Mesothelial cell of epicardium (in vitro differentiated cells): ENCODE measurements at regions not wholly inside any gene's neighbourhood (a gene's known extent, or its start where the extent isn't known, plus 50 kb on each side); places are given as distances from the start of the nearest gene placed in this dataset.

Experiments used
- DNase-seq, 2 experiments: peaks; one replicate each; pipeline ENCODE4 v3.0.0; 2021; ENCODE audit warnings: low spot score in 2 of 2; ENCODE audit not compliant: unreplicated experiment in 2 of 2
- H3K27ac Mint-ChIP-seq: 2 replicates; pipeline ENCODE4 v1.8.0; 2021; ENCODE audit warnings: mixed read lengths
- H3K27me3 Mint-ChIP-seq: 2 replicates; pipeline ENCODE4 v1.8.0; 2021; ENCODE audit warnings: low read depth, mixed read lengths
- H3K36me3 Mint-ChIP-seq: 2 replicates; pipeline ENCODE4 v1.8.0; 2021; ENCODE audit warnings: mixed read lengths
- H3K4me1 Mint-ChIP-seq: 2 replicates; pipeline ENCODE4 v1.8.0; 2021; ENCODE audit warnings: mixed read lengths
- H3K4me3 Mint-ChIP-seq: 2 replicates; pipeline ENCODE4 v1.8.0; 2021; ENCODE audit warnings: mild to moderate bottlenecking, moderate library complexity, mixed read lengths
- H3K9me3 Mint-ChIP-seq: 2 replicates; pipeline ENCODE4 v1.8.0; 2021; ENCODE audit warnings: mixed read lengths
- TF ChIP-seq, protein P1 (sequence below): fragments of 200-600 bp; sonication (generic); IDR thresholded peaks from one replicate; pipeline ENCODE4 v1.5.0; 2021; ENCODE audit warnings: antibody characterized with exemption; ENCODE audit not compliant: unreplicated experiment

DNA sequence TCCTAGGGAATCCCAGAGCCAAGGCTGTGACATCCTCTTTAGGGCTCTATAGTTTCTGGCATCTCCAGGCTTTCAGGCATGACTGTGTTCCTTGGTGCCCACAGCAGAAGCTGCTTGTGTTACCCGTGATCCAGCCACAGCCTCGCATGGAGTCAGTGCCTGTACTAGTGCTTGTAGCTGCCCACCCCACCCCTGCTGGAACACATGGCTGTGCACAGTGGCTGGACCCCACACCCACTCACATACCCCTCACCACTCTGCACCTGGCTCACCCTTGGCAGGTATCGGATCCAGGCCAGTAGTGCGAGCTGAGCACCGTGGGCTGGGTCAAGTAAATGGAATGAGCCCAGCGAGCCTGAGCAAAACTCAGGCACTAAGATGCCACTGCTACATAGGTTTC lies 934.7 kb upstream of the PRMT6 start:
- Mint-ChIP-seq H3K4me1 (no peaks in the 10 kb centered on the region), H3K27ac (no peak overlapping the region), H3K4me3 (no peak overlapping the region), H3K9me3 (peaks cover 12% of the 10 kb centered on the region), H3K36me3 (no peaks in the 10 kb centered on the region), H3K27me3 (no peaks in the 10 kb centered on the region)
- TF ChIP-seq, protein P1, sequence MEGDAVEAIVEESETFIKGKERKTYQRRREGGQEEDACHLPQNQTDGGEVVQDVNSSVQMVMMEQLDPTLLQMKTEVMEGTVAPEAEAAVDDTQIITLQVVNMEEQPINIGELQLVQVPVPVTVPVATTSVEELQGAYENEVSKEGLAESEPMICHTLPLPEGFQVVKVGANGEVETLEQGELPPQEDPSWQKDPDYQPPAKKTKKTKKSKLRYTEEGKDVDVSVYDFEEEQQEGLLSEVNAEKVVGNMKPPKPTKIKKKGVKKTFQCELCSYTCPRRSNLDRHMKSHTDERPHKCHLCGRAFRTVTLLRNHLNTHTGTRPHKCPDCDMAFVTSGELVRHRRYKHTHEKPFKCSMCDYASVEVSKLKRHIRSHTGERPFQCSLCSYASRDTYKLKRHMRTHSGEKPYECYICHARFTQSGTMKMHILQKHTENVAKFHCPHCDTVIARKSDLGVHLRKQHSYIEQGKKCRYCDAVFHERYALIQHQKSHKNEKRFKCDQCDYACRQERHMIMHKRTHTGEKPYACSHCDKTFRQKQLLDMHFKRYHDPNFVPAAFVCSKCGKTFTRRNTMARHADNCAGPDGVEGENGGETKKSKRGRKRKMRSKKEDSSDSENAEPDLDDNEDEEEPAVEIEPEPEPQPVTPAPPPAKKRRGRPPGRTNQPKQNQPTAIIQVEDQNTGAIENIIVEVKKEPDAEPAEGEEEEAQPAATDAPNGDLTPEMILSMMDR = no peak
- no peak for DNase-seq

- H3K9me3 Mint-ChIP-seq = no peaks in the 10 kb centered on the region
- no peaks in the 10 kb centered on the region for H3K4me1 Mint-ChIP-seq
- DNase-seq = no peak
- H3K27me3 Mint-ChIP-seq = no peaks in the 10 kb centered on the region
- no peak overlapping the region for H3K27ac Mint-ChIP-seq
- H3K36me3 Mint-ChIP-seq = no peaks in the 10 kb centered on the region
- TF ChIP-seq, protein P1 = no peak
- no peak overlapping the region for H3K4me3 Mint-ChIP-seq
These were observed 921.9 kb upstream of the PRMT6 start for GRCh38 chr1:106134561-106134960.

GRCh38 chr1:106173101-106173500 lies 883.4 kb upstream of the PRMT6 start:
- H3K4me3 Mint-ChIP-seq = no peak overlapping the region
- H3K27ac Mint-ChIP-seq = no peak overlapping the region
- no peaks in the 10 kb centered on the region for H3K4me1 Mint-ChIP-seq
- DNase-seq = no peak
- no peaks in the 10 kb centered on the region for H3K36me3 Mint-ChIP-seq
- H3K27me3 Mint-ChIP-seq = no peaks in the 10 kb centered on the region
- TF ChIP-seq, protein P1 = no peak
- peaks cover 3% of the 10 kb centered on the region for H3K9me3 Mint-ChIP-seq

GRCh38 chr1:106178791-106179190 lies 877.7 kb upstream of the PRMT6 start:
- Mint-ChIP-seq H3K36me3 (no peaks in the 10 kb centered on the region), H3K9me3 (peaks cover 10% of the 10 kb centered on the region), H3K27ac (no peak overlapping the region), H3K4me3 (no peak overlapping the region), H3K4me1 (no peaks in the 10 kb centered on the region), H3K27me3 (no peaks in the 10 kb centered on the region)
- TF ChIP-seq, protein P1 = no peak
- DNase-seq = no peak

DNA sequence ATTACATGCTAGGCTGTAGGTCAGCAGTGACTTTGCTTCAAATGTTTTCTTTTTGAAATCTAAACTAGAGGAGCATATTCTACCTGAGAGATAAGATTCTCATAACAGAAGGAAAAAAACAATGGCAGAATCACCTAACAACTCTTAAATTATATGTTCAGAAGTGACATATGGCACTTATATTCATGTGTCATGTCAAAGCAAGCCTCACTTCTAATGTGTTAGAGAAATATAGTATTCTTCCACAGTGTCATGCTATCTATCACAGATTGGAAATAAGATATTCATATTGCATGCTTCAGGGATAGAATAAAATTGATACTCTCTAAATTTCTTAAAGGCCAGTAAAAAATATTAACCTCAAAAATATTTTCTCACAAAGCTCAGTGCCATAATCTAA lies 874.6 kb upstream of the PRMT6 start:
- H3K27ac Mint-ChIP-seq = no peak overlapping the region
- TF ChIP-seq, protein P1 = no peak

DNA sequence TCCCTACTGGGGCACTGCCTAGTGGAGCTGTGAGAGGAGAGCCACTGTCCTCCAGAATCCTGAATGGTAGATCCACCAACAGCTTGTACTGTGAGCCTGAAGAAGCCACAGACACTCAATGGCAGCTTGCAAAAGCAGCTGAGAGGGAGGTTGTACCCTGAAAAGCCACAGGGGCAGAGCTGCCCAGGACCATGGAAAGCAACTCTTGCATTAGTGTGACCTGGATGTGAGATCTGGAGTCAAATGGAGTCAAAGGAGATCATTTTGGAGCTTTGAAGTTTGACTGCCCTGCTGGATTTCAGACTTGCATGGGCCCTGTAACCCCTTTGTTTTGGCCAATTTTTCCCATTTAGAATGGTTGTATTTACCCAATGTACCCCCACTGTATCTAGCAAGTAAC lies 871.4 kb upstream of the PRMT6 start:
- TF ChIP-seq, protein P1 = no peak
- no peaks in the 10 kb centered on the region for H3K27me3 Mint-ChIP-seq
- H3K9me3 Mint-ChIP-seq = peaks cover 13% of the 10 kb centered on the region
- DNase-seq = no peak
- H3K27ac Mint-ChIP-seq = no peak overlapping the region
- H3K4me1 Mint-ChIP-seq = no peaks in the 10 kb centered on the region
- H3K36me3 Mint-ChIP-seq = no peaks in the 10 kb centered on the region
- H3K4me3 Mint-ChIP-seq = no peak overlapping the region

More for the DNA sequence above, 874.6 kb upstream of the PRMT6 start:
- DNase-seq = no peak
- H3K27me3 Mint-ChIP-seq = no peaks in the 10 kb centered on the region
- no peaks in the 10 kb centered on the region for H3K4me1 Mint-ChIP-seq
- H3K36me3 Mint-ChIP-seq = no peaks in the 10 kb centered on the region
- no peak overlapping the region for H3K4me3 Mint-ChIP-seq
- H3K9me3 Mint-ChIP-seq = peaks cover 13% of the 10 kb centered on the region
